Panc1 (cell line): ENCODE measurements at regions not wholly inside any gene's neighbourhood (a gene's known extent, or its start where the extent isn't known, plus 50 kb on each side); places are given as distances from the start of the nearest gene placed in this dataset.

Experiments
- ATAC-seq: fragments of 200-7000 bp; cut with Tn5 transposase; 2 replicates; pipeline ENCODE4 v1.9.1; 2020; ENCODE audit warnings: mild to moderate bottlenecking, moderate library complexity
- BruUV-seq: library from RNA; stranded (reverse); fragments of 400-500 nt; replicated peaks from 2 replicates; lab custom pipeline; 2021; lab: Mats Ljungman, UMichigan
- CTCF ChIA-PET: fragments of 300-600 bp; sonication (Branson Sonifier 250); formaldehyde crosslinking; loops from one replicate; lab custom pipeline; 2022; ENCODE audit warnings: antibody characterized with exemption; lab: Charles Lee
- POLR2A ChIA-PET: fragments of 300-600 bp; sonication (Branson Sonifier 250); formaldehyde crosslinking; loops from one replicate; lab custom pipeline; 2022; ENCODE audit warnings: antibody characterized with exemption; lab: Charles Lee
- DNase-seq: peaks from one replicate; pipeline ENCODE4 v3.0.0-alpha.2; 2010; ENCODE audit warnings: low read depth, low spot score
- H3K27ac ChIP-seq: 2 replicates; pipeline ENCODE4 v1.5.1; 2011; ENCODE audit warnings: mild to moderate bottlenecking, low read length, inconsistent platforms
- H3K27me3 ChIP-seq: fragments of 200-500 bp; sonication (Bioruptor generic); 2 replicates; pipeline ENCODE4 v1.6.0; 2014; ENCODE audit warnings: low read length, inconsistent platforms; ENCODE audit not compliant: control insufficient read depth, insufficient read depth
- H3K36me3 ChIP-seq: fragments of 200-500 bp; sonication (Bioruptor generic); 2 replicates; pipeline ENCODE4 v1.5.1; 2014; ENCODE audit warnings: inconsistent platforms, mild to moderate bottlenecking, low read length, moderate library complexity; ENCODE audit not compliant: control insufficient read depth, insufficient read depth
- H3K4me1 ChIP-seq: 2 replicates; pipeline ENCODE4 v1.5.1; 2011; ENCODE audit warnings: inconsistent platforms, mild to moderate bottlenecking, low read length, moderate library complexity; ENCODE audit not compliant: control insufficient read depth, insufficient read depth
- H3K4me3 ChIP-seq, 2 experiments: 2 replicates each; pipeline ENCODE4 v1.5.1; 2011 to 2012; ENCODE audit warnings: low read depth in 2 of 2, low read length in 2 of 2, mild to moderate bottlenecking in 2 of 2, inconsistent platforms in 1 of 2, moderate library complexity in 1 of 2
- H3K9me3 ChIP-seq: fragments of 200-500 bp; sonication (Bioruptor generic); 2 replicates; pipeline ENCODE4 v1.5.1; 2014; ENCODE audit warnings: low read depth, mild to moderate bottlenecking, inconsistent platforms, low read length, moderate library complexity; ENCODE audit not compliant: control insufficient read depth, insufficient read depth
- CTCF ChIP-seq: fragments of 450-650 bp; IDR thresholded peaks from 2 replicates; pipeline ENCODE4 v1.5.1; 2017; ENCODE audit warnings: mild to moderate bottlenecking
- POLR2AphosphoS5 ChIP-seq: IDR thresholded peaks from 2 replicates; pipeline ENCODE4 v1.6.1; 2012; ENCODE audit warnings: mild to moderate bottlenecking, low read depth, low read length, moderate library complexity
- REST ChIP-seq, 2 experiments: IDR thresholded peaks; 2 replicates each; pipeline ENCODE4 v1.6.1; 2011 to 2012; ENCODE audit warnings: low read depth in 2 of 2, control low read depth in 1 of 2, low read length in 1 of 2, mild to moderate bottlenecking in 1 of 2, moderate library complexity in 1 of 2; ENCODE audit not compliant: insufficient read depth in 1 of 2
- SIN3A ChIP-seq: IDR thresholded peaks from 2 replicates; pipeline ENCODE4 v1.6.1; 2012; ENCODE audit warnings: low read depth, mild to moderate bottlenecking, low read length, moderate library complexity, borderline replicate concordance; ENCODE audit not compliant: insufficient read depth
- TCF7L2 ChIP-seq: IDR thresholded peaks from 2 replicates; pipeline ENCODE4 v1.6.1; 2011; ENCODE audit warnings: mild to moderate bottlenecking, low read depth, low read length, inconsistent platforms
- in situ Hi-C: cut with HindIII; loops from 2 replicates; pipeline ENCODE4 v1.10.0; 2016; ENCODE audit warnings: low sequenced_read_pairs, low pct_unique_long_range_greater_than_20kb
- intact Hi-C: fragments of 100-400 bp; cut with micrococcal nuclease; formaldehyde crosslinking; loops from one replicate; pipeline ENCODE4 v1.10.0; 2022; ENCODE audit not compliant: unreplicated experiment

- in situ Hi-C loops (no loop called here), intact Hi-C loops (no loop called here)
- no peaks in the 10 kb centered on the region for H3K9me3 ChIP-seq
- ATAC-seq (no peak), DNase-seq (no peak)
- TF ChIP-seq REST (IDR thresholded peaks at IDR 0.05; ENCODE audit: insufficient read depth in 1 of 2, low read depth in 2 of 2, low read length in 1 of 2): no peak
- no peak for TF ChIP-seq POLR2AphosphoS5
- no peak for TF ChIP-seq SIN3A
- TF ChIP-seq TCF7L2: no peak
- no peak for TF ChIP-seq CTCF
- H3K27me3 ChIP-seq: no peaks in the 10 kb centered on the region
- H3K36me3 ChIP-seq: no peaks in the 10 kb centered on the region
- H3K4me1 ChIP-seq: no peaks in the 10 kb centered on the region
- ChIA-PET POLR2A (no interaction called here), CTCF (no interaction called here)
- H3K4me3 ChIP-seq: no peak overlapping the region
- no TSS peak for BruUV-seq
- no peak overlapping the region for H3K27ac ChIP-seq
Measured at GRCh38 chr13:85473144-85473543, 326.1 kb downstream of the SLITRK6 start.

DNA sequence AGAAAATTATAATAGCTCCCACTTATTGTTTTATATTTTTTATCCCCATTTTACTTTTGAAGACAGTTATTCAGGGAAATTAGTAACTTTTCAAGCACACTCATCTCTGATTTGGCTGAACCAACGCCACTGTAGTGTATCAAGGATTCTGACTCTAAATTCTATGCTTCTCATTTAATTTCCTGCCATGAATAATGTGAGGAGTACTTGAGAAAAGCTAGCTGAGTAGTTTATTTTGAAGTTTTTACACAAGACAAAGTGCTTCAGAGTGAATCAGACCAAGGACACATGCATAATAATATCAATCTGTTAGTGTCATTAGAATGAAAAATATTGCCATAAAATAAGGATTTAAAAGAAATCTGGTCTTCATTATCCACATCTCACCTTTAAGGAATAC lies 329.9 kb downstream of the SLITRK6 start:
- Histone ChIP-seq H3K27me3 (no peaks in the 10 kb centered on the region), H3K4me1 (no peaks in the 10 kb centered on the region), H3K36me3 (no peaks in the 10 kb centered on the region), H3K9me3 (no peaks in the 10 kb centered on the region), H3K4me3 (no peak overlapping the region), H3K27ac (no peak overlapping the region)
- POLR2A ChIA-PET: no interaction called here
- intact Hi-C loops (no loop called here), in situ Hi-C loops (no loop called here)
- TF ChIP-seq REST (IDR thresholded peaks at IDR 0.05; ENCODE audit: insufficient read depth in 1 of 2, low read depth in 2 of 2, low read length in 1 of 2): no peak
- no peak for TF ChIP-seq SIN3A
- TF ChIP-seq TCF7L2: no peak
- TF ChIP-seq CTCF: no peak
- no peak for TF ChIP-seq POLR2AphosphoS5
- CTCF ChIA-PET: no interaction called here
- no peak for DNase-seq
- no TSS peak for BruUV-seq
- no peak for ATAC-seq
